ENCODE measurements at regions not wholly inside any gene's neighbourhood (a gene's known extent, or its start where the extent isn't known, plus 50 kb on each side); places are given as distances from the start of the nearest gene placed in this dataset.

GRCh38 chr7:49261928-49262327 is 337.6 kb downstream of the CDC14C start:
- DNase-seq: no peak

- no peak for DNase-seq
These were observed 340.2 kb downstream of the CDC14C start for GRCh38 chr7:49264530-49264929.

- DNase-seq: no peak
These were observed 349.6 kb downstream of the CDC14C start for GRCh38 chr7:49273897-49274296.

GRCh38 chr7:49279891-49280290 is 355.5 kb downstream of the CDC14C start:
- no peak for DNase-seq

- no peak for DNase-seq
These were observed 363.3 kb downstream of the CDC14C start for GRCh38 chr7:49287653-49288052.

GRCh38 chr7:49294611-49295010 is 370.3 kb downstream of the CDC14C start:
- DNase-seq: no peak

- DNase-seq: no peak
These were observed 370.8 kb downstream of the CDC14C start for GRCh38 chr7:49295146-49295545.

- no peak for DNase-seq
These were observed 373.6 kb downstream of the CDC14C start for GRCh38 chr7:49297958-49298357.

- no peak for DNase-seq
These were observed 384.4 kb downstream of the CDC14C start for GRCh38 chr7:49308787-49309186.

- no peak for DNase-seq
These were observed 395.7 kb downstream of the CDC14C start for GRCh38 chr7:49320083-49320482.

- DNase-seq: no peak
These were observed 397.5 kb downstream of the CDC14C start for GRCh38 chr7:49321843-49322242.

- DNase-seq: no peak
These were observed 398.1 kb downstream of the CDC14C start for GRCh38 chr7:49322476-49322875.

GRCh38 chr7:49324040-49324439 is 399.7 kb downstream of the CDC14C start:
- DNase-seq: no peak

- no peak for DNase-seq
These were observed 400.4 kb downstream of the CDC14C start for GRCh38 chr7:49324707-49325106.

- no peak for DNase-seq
These were observed 401.2 kb downstream of the CDC14C start for GRCh38 chr7:49325571-49325970.

GRCh38 chr7:49327155-49327554 is 402.8 kb downstream of the CDC14C start:
- no peak for DNase-seq

GRCh38 chr7:49333180-49333881 is 409.0 kb downstream of the CDC14C start:
- DNase-seq: no peak

GRCh38 chr7:49341849-49342248 is 417.5 kb downstream of the CDC14C start:
- DNase-seq: no peak

- DNase-seq: no peak
These were observed 420.2 kb downstream of the CDC14C start for GRCh38 chr7:49344556-49344955.

GRCh38 chr7:49346195-49346899 is 422.0 kb downstream of the CDC14C start:
- peak; percentile 87 for DNase-seq

- no peak for DNase-seq
These were observed 406.4 kb upstream of the VWC2 start for GRCh38 chr7:49367072-49367471.

GRCh38 chr7:49371771-49372170 is 401.7 kb upstream of the VWC2 start:
- no peak for DNase-seq

GRCh38 chr7:49376817-49377375 is 396.5 kb upstream of the VWC2 start:
- DNase-seq: no peak

GRCh38 chr7:49386792-49387191 is 386.6 kb upstream of the VWC2 start:
- no peak for DNase-seq

Measured in right hindlimb (tissue), 1 donor.